T47D (cell line): ENCODE measurements at regions not wholly inside any gene's neighbourhood (a gene's known extent, or its start where the extent isn't known, plus 50 kb on each side); places are given as distances from the start of the nearest gene placed in this dataset.

ENCODE experiments used
- DNase-seq, 2 experiments: peaks; one replicate each; pipeline versions ENCODE4 v3.0.0 to v3.0.0-alpha.2; 2011 to 2012; ENCODE audit warnings: low read depth in 1 of 2, low spot score in 1 of 2
- JUND ChIP-seq: IDR thresholded peaks from 2 replicates; pipeline ENCODE4 v1.6.1; 2012; ENCODE audit warnings: low read depth
- in situ Hi-C: cut with HindIII; loops from 2 replicates; pipeline ENCODE4 v1.10.0; 2016; ENCODE audit warnings: low sequenced_read_pairs, low pct_unique_long_range_greater_than_20kb

- DNase-seq: no peak
- TF ChIP-seq JUND: no peak
Observed at GRCh38 chr13:37942929-37943328, 73.4 kb upstream of the TRPC4 start.

GRCh38 chr13:37934339-37935191 lies 65.0 kb upstream of the TRPC4 start:
- in situ Hi-C loops: no loop called here
- TF ChIP-seq JUND: no peak
- no peak for DNase-seq

More at GRCh38 chr13:37942929-37943328, 73.4 kb upstream of the TRPC4 start:
- in situ Hi-C loops: no loop called here

GRCh38 chr13:37929308-37929707 lies 59.7 kb upstream of the TRPC4 start:
- TF ChIP-seq JUND: no peak
- in situ Hi-C loops: no loop called here
- DNase-seq: no peak

GRCh38 chr13:37927561-37927960 lies 58.0 kb upstream of the TRPC4 start:
- in situ Hi-C loops: no loop called here
- no peak for DNase-seq

GRCh38 chr13:37925878-37926473 lies 56.4 kb upstream of the TRPC4 start:
- in situ Hi-C loops: no loop called here
- TF ChIP-seq JUND: no peak
- DNase-seq: no peak

More at GRCh38 chr13:37927561-37927960, 58.0 kb upstream of the TRPC4 start:
- TF ChIP-seq JUND: no peak

- no peak for DNase-seq
- in situ Hi-C loops: no loop called here
- no peak for TF ChIP-seq JUND
Observed at GRCh38 chr13:37923236-37923635, 53.7 kb upstream of the TRPC4 start.

GRCh38 chr13:37919329-37919880 lies 49.8 kb upstream of the TRPC4 start:
- in situ Hi-C loops: no loop called here
- no peak for TF ChIP-seq JUND

More at GRCh38 chr13:37919329-37919880, 49.8 kb upstream of the TRPC4 start:
- no peak for DNase-seq
